Stomach (tissue), 8 donors: ENCODE measurements at regions not wholly inside any gene's neighbourhood (a gene's known extent, or its start where the extent isn't known, plus 50 kb on each side); places are given as distances from the start of the nearest gene placed in this dataset.
A peak's percentile ranks its signal among the peaks of the same experiment; 100 is the strongest.
"Not testable (repeated sequence)": the region's sequence is repeated elsewhere in the genome, so short reads cannot be mapped to it uniquely, and the experiment has no call there.

Experiments used
- DNase-seq, 2 donors: peaks; one replicate each; pipeline versions ENCODE4 v3.0.0 to v3.0.0-alpha.2; 2013 to 2019
- H3K27ac ChIP-seq, 5 donors: fragments of 200-600 bp in 4 of 5; sonication (generic) in 4 of 5; one replicate each; pipeline ENCODE4 v1.5.1; 2013 to 2019; ENCODE audit warnings: mild to moderate bottlenecking in 1 of 5, moderate library complexity in 1 of 5
- H3K27me3 ChIP-seq, 3 donors: fragments of 200-600 bp; sonication (generic); one replicate each; pipeline ENCODE4 v1.5.1; 2017 to 2019; ENCODE audit warnings: mixed run types in 1 of 3
- H3K36me3 ChIP-seq, 4 donors: fragments of 200-600 bp; sonication (generic); 1 replicate in 3 of 4; 2 replicates in 1 of 4; pipeline ENCODE4 v1.5.1; 2016 to 2019
- H3K4me1 ChIP-seq, 4 donors: fragments of 200-600 bp; sonication (generic); one replicate each; pipeline ENCODE4 v1.5.1; 2016 to 2019
- H3K4me3 ChIP-seq, 4 donors: fragments of 200-600 bp; sonication (generic) in 3 of 4; one replicate each; pipeline ENCODE4 v1.5.1; 2016 to 2019; ENCODE audit warnings: mild to moderate bottlenecking in 1 of 4
- H3K9me3 ChIP-seq, 4 donors: fragments of 200-600 bp; sonication (generic); one replicate each; pipeline ENCODE4 v1.5.1; 2016 to 2019
- EP300 ChIP-seq: sonication (generic); formaldehyde crosslinking; IDR thresholded peaks from one replicate; pipeline ENCODE4 v1.6.1; 2017; ENCODE audit warnings: antibody characterized with exemption
- POLR2A ChIP-seq, 4 donors: fragments of 450-650 bp; IDR thresholded peaks; one replicate each; pipeline ENCODE4 v1.6.1; 2016; ENCODE audit warnings: antibody characterized with exemption in 4 of 4, control low read depth in 2 of 4, mild to moderate bottlenecking in 1 of 4, moderate library complexity in 1 of 4
- POLR2AphosphoS5 ChIP-seq, 3 donors: sonication (generic); formaldehyde crosslinking; IDR thresholded peaks; one replicate each; pipeline ENCODE4 v1.6.1; 2016; ENCODE audit warnings: antibody characterized with exemption in 3 of 3
- WGBS, 5 donors: extraction: QIAGEN DNeasy Blood & Tissue Kit in 3 of 5; methylation state at CpG; one replicate each; pipeline versions ENCODE4 v1.1.5 to v1.1.7; 2013 to 2018; 5-methylcytosine and 5-hydroxymethylcytosine counted together
- intact Hi-C: fragments of 100-400 bp; cut with DNase I; formaldehyde crosslinking; loops from one replicate; pipeline ENCODE4 v1.15.1; 2023; ENCODE audit warnings: low total_unique reads
- TF ChIP-seq, protein P1 (sequence below), 7 experiments: fragments of 450-650 bp in 4 of 7; fragments of 200-600 bp in 3 of 7; sonication (generic) in 3 of 7; IDR thresholded peaks; one replicate each; pipeline ENCODE4 v1.5.1; 2016 to 2019; ENCODE audit warnings: antibody characterized with exemption in 7 of 7, control low read depth in 2 of 7, mild to moderate bottlenecking in 1 of 7
- donor health status: healthy with polysubstance abuse.
- donor health status: Bipolar disorder and iron deficiency.
- donor health status: healthy.

DNA sequence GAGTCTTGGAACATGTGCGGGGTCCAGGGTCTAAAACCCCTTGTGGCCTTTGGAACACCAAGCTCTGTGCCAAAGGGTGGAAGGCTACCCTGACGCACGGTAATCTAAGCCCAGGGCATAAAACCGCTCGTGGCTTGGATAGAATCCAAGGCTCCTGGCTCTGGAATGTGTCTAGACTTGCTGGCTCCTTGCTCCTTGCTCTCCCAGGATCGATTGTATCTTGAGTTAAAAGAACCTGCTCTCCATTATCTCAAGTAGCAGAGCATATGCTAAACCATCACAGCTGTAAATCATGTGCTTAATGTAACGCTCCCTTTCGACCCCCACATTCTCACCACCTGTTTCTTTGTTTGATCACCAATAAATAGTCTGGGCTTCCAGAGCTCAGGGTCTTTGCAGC lies 50.3 kb downstream of the TLCD4 start:
- Histone ChIP-seq H3K4me1 (peaks cover 0 to 12% (median 0%) of the 10 kb centered on the region in 4 donors), H3K36me3 (peaks cover 0 to 19% (median 4%) of the 10 kb centered on the region in 4 donors), H3K9me3 (peaks cover 0 to 12% (median 6%) of the 10 kb centered on the region in 4 donors)
- H3K27ac ChIP-seq, H3K27me3 ChIP-seq, intact Hi-C loops, H3K4me3 ChIP-seq: not testable (repeated sequence)
- 22 to 60% (median 35%) methylated on average over 7 to 8 of the region's 8 CpGs for WGBS, 5 donors
- peak; percentile 13 to 60 for DNase-seq

DNA sequence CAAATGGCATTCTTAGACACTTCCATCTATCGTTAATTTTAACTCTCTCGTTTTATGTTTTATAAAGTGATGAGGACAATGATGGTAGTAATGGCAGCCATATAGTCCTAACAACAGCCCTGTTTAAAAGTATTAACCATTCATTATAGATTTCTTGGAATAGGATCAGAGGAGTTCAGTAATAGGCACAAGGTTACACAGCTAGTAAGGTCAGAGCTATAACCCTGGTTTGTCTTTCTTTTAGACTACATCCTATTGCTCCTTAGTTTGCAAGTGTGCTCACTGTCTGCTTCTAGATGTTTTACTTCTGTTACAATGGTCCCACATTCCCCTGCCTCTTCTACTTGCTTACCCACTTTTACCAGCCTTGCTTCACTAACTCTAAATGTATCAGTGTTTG lies 50.9 kb downstream of the TLCD4 start:
- Histone ChIP-seq H3K4me3 (no peak overlapping the region), H3K4me1 (peaks cover 0 to 15% (median 0%) of the 10 kb centered on the region in 4 donors), H3K36me3 (peaks cover 0 to 16% (median 4%) of the 10 kb centered on the region in 4 donors), H3K27ac (no peak overlapping the region), H3K27me3 (no peaks in the 10 kb centered on the region), H3K9me3 (peaks cover 0 to 12% (median 6%) of the 10 kb centered on the region in 4 donors)
- WGBS, 5 donors = 88 to 99% (median 95%) methylated on average over 2 of the region's 2 CpGs
- DNase-seq = no peak
- TF ChIP-seq, protein P1, sequence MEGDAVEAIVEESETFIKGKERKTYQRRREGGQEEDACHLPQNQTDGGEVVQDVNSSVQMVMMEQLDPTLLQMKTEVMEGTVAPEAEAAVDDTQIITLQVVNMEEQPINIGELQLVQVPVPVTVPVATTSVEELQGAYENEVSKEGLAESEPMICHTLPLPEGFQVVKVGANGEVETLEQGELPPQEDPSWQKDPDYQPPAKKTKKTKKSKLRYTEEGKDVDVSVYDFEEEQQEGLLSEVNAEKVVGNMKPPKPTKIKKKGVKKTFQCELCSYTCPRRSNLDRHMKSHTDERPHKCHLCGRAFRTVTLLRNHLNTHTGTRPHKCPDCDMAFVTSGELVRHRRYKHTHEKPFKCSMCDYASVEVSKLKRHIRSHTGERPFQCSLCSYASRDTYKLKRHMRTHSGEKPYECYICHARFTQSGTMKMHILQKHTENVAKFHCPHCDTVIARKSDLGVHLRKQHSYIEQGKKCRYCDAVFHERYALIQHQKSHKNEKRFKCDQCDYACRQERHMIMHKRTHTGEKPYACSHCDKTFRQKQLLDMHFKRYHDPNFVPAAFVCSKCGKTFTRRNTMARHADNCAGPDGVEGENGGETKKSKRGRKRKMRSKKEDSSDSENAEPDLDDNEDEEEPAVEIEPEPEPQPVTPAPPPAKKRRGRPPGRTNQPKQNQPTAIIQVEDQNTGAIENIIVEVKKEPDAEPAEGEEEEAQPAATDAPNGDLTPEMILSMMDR (IDR thresholded peaks at IDR 0.05) = no peak
- no peak for TF ChIP-seq POLR2A (IDR thresholded peaks at IDR 0.05)
- TF ChIP-seq POLR2AphosphoS5 (IDR thresholded peaks at IDR 0.05) = no peak
- TF ChIP-seq EP300 = no peak
- intact Hi-C loops = no loop called here

GRCh38 chr1:95168761-95169351 lies 51.7 kb downstream of the TLCD4 start:
- H3K36me3 ChIP-seq = peaks cover 0 to 8% (median 3%) of the 10 kb centered on the region in 4 donors
- H3K4me3 ChIP-seq = no peak overlapping the region
- peak in 1 of 2 donors; percentile 2 for DNase-seq
- H3K27me3 ChIP-seq = no peaks in the 10 kb centered on the region
- H3K9me3 ChIP-seq = peaks cover 0 to 6% (median 3%) of the 10 kb centered on the region in 4 donors
- TF ChIP-seq POLR2AphosphoS5 (IDR thresholded peaks at IDR 0.05) (no peak), EP300 (no peak), POLR2A (IDR thresholded peaks at IDR 0.05) (no peak)
- TF ChIP-seq, protein P1 (IDR thresholded peaks at IDR 0.05) = no peak
- WGBS, 5 donors = 66 to 78% (median 77%) methylated on average over 5 of the region's 5 CpGs
- intact Hi-C loops = no loop called here
- H3K27ac ChIP-seq = no peak overlapping the region
- H3K4me1 ChIP-seq = peaks cover 0 to 18% (median 3%) of the 10 kb centered on the region in 4 donors

DNA sequence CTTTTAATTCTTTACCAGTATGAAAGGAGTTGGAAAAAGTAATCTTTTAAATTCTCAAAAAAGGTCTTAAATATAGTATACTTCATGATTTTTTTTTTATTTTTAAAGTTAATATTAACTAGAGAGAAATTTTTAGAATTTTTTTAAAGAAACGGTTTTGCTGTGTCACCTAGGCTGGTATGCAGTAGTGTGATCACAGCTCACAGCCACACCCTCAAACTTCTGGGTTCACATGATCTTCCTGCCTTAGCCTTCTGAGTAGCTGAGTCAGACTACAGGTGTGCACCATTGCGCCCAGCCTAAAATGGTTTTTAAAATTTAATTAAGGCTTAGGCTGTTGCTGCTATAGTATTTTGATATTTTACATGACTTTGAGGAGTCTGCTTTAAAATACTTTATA lies 52.4 kb downstream of the TLCD4 start:
- Histone ChIP-seq H3K4me1 (peaks cover 0 to 21% (median 4%) of the 10 kb centered on the region in 4 donors), H3K27me3 (no peaks in the 10 kb centered on the region), H3K27ac (no peak overlapping the region), H3K9me3 (no peaks in the 10 kb centered on the region), H3K4me3 (no peak overlapping the region), H3K36me3 (peaks cover 0 to 1% (median 0%) of the 10 kb centered on the region in 4 donors)
- DNase-seq = peak in 1 of 2 donors; percentile 50
- intact Hi-C loops = no loop called here
- TF ChIP-seq POLR2A (IDR thresholded peaks at IDR 0.05) (no peak), POLR2AphosphoS5 (IDR thresholded peaks at IDR 0.05) (no peak), EP300 (no peak)
- TF ChIP-seq, protein P1 (IDR thresholded peaks at IDR 0.05) = no peak
- WGBS, 5 donors = 56 to 62% (median 57%) methylated on average over 2 of the region's 2 CpGs
